ENCODE measurements at regions not wholly inside any gene's neighbourhood (a gene's known extent, or its start where the extent isn't known, plus 50 kb on each side); places are given as distances from the start of the nearest gene placed in this dataset.

GRCh38 chr3:87836026-87836425 is 222.8 kb downstream of the CGGBP1 start:
- TF ChIP-seq CTCF (conservative IDR thresholded peaks at IDR 0.05 in 1 of 2, IDR thresholded peaks at IDR 0.05 in 1 of 2; ENCODE audit: low read depth in 1 of 2, low read length in 2 of 2): no peak
- TF ChIP-seq EZH2 (IDR thresholded peaks at IDR 0.05; ENCODE audit: low read length, missing control alignments): no peak

All from fibroblast of lung (primary cell).